ENCODE measurements at regions not wholly inside any gene's neighbourhood (a gene's known extent, or its start where the extent isn't known, plus 50 kb on each side); places are given as distances from the start of the nearest gene placed in this dataset.
"Not testable (repeated sequence)": the region's sequence is repeated elsewhere in the genome, so short reads cannot be mapped to it uniquely, and the experiment has no call there.

GRCh38 chr2:125353542-125353941 is 1302.4 kb upstream of the GYPC start:
- DNase-seq (ENCODE audit: low read depth), result not testable (repeated sequence)

DNA sequence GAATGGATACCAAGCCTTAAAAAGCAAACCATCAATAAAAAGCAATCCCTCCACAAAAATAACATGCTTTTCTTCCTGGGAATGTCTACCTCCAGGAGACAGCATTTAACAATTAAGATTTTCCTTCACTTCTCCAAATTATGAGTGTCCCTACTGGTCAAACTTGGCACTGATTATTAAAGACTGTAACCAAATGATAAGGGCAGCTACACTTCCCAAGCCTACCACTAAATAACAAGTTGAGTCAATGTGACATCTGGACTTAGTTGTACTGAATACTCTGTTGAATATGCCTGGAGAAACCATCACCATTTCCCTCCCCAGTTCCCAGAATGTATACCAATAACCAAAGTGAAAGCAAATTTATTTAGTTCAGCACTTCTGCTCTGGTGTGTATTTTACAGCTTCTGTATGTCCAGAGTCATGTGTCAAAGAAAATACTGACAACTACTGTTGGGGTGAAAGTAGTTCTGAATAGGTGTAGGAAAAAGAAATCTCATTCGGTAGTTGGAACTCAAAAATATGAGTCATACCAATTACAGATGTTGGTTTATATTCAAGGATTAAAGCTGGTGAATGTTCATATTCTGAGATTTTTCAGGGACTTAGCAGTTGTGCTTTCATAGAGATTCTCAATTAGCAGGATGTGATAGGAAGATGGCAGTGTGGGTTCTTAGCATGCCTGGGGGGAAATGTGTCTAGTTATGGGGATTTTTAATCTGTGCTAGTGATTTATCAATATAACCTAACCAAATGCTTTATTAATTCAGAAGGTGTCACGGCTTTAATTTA is 1291.6 kb upstream of the GYPC start:
- no peak for DNase-seq (ENCODE audit: low read depth)

- no peak for DNase-seq (ENCODE audit: low read depth)
These were observed 1291.0 kb upstream of the GYPC start for GRCh38 chr2:125364984-125365265.

- DNase-seq (ENCODE audit: low read depth), result no peak
These were observed 1284.1 kb upstream of the GYPC start for GRCh38 chr2:125371867-125372266.

- DNase-seq (ENCODE audit: low read depth), result no peak
These were observed 1282.7 kb upstream of the GYPC start for GRCh38 chr2:125373293-125373692.

GRCh38 chr2:125386074-125386473 is 1269.9 kb upstream of the GYPC start:
- DNase-seq (ENCODE audit: low read depth), result no peak

DNA sequence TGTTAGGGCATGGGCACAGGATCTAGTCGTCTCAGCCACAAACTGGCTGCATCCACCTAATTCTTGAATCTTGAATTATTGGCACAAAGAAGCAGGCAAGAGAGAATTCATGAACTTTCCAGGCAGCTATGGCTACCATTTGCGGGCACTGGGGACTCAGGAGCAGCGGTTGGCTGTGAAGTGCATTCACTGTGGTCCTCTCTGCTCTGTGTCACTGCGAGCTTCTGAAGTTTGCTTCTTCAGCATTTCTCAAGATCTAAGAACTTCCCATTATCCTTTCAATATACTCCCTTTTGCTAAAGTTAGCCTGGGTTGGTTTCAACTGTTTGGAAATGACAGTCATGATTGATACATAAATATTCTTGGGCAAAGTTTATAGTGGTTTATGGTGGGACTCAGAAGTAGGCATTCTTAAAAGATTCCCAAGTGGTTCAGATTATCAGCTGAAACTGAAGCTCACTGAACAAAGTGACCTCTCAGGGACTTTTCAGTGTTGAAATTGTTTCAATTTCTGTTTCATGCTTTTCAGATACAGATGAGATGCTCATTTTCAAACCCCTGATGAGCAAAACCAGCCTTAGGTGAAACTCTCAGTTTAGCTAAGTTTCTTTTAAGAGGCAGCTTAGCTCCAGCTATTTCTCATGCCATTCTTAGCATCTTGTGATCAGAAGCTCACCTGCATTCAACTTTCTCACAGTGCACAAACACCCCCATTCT is 1258.3 kb upstream of the GYPC start:
- DNase-seq (ENCODE audit: low read depth), result no peak

DNA sequence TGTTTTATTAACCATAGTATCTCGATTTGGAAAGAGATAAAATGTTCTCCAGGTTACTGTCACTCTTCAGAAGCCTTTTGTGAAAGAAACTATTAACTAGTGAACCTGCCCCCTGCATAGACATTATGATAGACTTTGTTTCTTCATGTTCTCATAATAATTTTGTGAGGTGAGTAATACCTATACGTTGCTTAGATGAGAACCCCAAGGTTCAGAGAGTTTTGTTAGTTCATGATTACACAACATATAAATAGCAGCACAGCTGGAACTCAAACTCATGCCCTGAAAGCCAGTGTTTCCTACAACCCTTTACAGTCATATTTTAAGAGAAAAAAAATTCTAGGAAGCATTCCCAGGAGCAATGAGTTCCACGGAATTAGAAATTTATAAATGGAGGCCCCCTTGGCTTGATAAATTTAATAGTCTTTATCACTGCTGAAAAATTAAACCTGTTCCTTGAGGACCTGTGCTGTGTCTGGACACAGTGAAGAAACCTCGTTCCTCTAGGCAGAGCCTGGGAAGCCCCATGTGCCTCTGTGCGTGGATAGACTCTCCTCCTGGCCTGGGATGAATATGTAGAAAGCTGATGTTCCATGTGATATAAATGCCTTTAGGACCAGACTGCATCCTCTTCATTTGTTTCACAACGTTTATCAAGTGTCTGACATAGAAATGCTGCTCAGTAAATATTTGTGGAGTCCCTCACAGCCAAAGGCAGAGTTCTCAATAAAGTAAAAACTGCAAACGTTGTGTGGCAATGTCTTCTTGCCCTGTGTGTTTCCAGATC is 1257.0 kb upstream of the GYPC start:
- DNase-seq (ENCODE audit: low read depth), result no peak

DNA sequence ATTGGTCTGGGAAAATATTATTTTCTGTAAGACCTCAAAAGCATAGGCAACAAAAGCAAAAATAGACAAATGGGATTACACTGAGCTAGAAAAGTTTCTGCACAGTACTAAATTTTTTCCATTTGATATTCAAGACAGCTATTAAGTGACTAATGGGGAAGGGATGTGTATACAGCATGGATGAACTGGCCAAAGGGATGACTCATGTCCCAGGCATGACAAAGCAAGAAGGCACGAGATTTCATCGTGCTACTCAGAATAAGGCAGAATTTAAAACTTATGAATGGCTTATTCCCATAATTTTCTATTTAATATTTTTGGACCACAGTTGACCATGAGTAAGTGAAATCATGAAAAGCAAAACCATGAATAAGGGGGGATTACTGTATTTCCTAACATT is 1250.1 kb upstream of the GYPC start:
- DNase-seq (ENCODE audit: low read depth), result peak; percentile 90

DNA sequence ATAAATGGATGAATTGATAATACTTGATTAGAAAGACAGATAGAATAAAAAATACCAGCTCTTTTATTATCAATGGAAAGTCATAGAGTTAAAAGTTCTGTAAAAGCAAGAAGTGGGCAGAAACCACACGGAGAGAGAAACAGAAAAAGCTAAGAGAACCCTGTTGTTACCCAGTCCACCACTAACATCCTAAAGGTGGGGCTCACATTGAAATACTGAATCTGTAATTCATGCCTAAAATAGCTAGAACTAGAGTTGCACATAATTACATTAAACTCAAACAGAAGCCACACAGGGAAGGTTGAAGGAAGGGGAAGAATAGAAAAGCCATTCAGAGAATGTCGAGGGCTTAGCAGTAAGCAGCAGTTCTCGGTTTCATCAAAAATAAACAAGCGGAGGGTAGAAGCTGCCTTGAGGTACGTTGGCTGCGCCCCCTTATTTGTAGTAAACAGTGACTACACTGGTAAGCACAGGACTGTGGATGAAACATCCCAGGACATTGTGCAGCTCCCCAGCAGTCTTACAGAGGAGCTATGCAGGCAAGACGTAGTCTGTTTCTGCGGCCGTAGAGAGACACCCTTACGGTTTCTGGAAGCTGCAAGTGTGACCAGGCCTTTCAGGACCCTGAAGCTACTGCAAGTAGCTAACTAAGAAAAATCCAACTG is 1247.0 kb upstream of the GYPC start:
- no peak for DNase-seq (ENCODE audit: low read depth)

- DNase-seq (ENCODE audit: low read depth), result no peak
These were observed 1237.5 kb upstream of the GYPC start for GRCh38 chr2:125418483-125418882.

DNA sequence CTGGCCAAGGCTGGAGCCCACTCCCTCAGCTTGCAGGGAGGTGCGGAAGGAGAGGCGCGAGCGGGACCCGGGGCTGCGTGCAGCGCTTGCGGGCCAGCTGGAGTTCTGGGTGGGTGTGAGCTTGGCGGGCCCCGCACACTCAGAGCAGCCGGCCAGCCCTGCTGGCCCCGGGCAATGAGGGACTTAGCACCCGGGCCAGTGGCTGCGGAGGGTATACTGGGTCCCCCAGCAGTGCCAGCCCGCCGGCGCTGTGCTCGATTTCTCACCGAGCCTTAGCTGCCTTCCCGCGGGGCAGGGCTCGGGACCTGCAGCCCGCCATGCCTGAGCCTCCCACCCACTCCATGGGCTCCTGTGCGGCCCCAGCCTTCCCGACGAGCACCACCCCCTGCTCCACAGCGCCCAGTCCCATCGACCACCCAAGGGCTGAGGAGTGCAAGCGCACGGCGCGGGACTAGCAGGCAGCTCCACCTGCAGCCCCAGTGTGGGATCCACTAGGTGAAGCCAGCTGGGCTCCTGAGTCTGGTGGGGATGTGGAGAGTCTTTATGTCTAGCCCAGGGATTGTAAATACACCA is 1233.7 kb upstream of the GYPC start:
- not testable (repeated sequence) for DNase-seq (ENCODE audit: low read depth)

- DNase-seq (ENCODE audit: low read depth), result no peak
These were observed 1231.6 kb upstream of the GYPC start for GRCh38 chr2:125424266-125424785.

- no peak for DNase-seq (ENCODE audit: low read depth)
These were observed 1228.1 kb upstream of the GYPC start for GRCh38 chr2:125427721-125428315.

DNA sequence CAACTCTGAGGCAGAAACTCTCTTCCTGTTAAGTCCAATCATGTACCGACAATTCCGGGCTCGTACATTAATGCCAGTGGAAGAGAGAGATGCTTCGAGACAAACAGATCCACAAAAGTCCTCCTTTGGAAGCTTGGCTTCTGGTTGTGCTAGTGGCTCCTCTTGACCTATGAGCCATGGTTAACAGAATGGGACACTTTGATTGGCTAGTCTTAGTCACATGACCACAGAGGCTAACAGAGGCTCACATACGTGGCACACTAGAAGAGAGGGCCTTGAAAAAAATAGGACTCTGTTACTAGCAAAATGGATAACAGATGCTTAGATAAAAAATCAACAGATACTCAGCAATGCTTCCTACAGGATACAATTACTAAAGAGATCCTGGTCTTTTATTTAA is 1211.9 kb upstream of the GYPC start:
- no peak for DNase-seq (ENCODE audit: low read depth)

DNA sequence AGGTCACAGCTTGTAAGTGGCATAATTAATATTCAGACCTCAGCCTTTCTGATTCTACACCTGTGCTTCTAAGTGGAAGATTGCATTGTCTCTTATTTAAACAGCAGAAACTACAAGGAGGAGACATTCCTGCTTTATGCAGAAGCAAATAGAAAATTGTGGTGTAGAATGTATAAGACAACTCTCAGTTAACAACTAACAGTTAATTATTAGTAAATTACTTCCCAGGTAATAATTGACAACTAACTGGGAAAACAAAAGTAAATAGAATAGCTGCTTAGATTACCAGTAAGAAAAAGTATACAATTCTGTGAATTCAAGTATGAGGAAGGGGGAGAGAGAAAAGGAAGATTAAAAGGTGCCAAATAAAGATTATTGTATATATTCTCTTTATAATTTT is 1210.5 kb upstream of the GYPC start:
- DNase-seq (ENCODE audit: low read depth), result no peak

DNA sequence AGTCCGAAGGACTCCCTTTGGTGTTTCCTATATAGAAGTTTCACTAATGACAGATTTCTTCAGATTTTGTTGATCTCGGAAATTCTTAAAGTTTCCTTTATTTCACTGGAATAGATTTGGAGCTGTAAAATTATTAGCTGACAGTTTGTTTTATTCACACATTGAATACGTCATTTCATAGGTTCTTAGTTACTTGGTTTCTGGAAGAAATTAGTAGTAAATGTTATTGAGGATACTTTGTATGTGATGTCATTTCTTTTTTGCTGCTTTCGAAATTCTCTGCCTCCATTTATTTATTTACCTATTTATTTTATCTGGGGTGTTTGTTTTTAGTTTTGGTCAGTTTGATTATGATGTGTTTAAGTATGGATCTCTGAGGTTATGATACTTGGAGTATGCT is 1205.9 kb upstream of the GYPC start:
- DNase-seq (ENCODE audit: low read depth), result no peak

DNA sequence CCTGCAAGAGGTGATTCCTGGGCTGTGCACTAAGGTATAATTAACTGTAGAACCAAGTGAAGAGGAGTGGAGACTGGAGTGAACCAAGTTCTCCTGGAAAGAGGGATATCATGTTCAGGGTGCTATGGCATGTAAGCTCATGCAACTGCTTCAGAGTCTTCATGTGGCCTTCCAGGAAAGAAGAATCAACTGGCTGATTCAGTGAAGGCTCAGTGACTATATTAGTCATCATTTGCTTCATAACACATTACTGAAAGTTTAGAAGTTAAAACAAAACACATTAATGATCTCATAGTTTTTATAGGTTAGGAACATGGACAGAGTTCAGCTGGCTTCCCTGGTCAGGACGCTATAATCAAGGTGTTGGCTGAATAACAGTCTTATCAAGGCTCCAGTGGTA is 1200.8 kb upstream of the GYPC start:
- peak; percentile 51 for DNase-seq (ENCODE audit: low read depth)

DNA sequence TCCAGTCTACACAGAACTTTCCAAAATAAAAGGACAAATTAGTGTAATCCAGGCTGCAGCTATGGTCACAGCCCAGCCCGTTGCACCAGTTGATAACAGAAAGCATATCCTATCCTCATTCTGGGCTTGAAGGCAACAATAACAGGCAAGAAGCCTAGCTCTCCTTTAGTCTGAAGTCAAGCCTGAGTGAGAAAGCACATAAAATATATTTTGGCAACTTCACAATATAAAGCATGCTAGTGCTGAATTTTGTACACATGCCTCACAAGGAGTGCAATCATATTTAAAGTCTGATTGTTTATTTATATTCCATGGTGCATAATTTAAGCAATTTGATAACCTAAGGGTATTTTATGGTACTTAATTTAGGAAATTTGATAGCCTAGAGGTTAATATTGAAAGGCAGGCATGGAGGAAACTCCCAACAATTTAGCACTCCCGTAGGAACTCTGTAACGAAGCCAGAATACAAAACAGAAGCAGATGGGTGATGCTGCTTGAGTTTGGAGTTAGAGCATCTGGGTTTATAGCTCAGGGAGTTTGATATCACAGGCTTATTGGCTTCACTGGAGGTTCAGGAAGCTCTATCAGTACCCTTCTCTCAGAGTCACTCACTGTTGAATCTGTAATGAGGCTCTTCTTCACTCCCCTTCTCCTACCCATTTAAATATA is 1199.1 kb upstream of the GYPC start:
- no peak for DNase-seq (ENCODE audit: low read depth)

GRCh38 chr2:125471963-125472362 is 1184.0 kb upstream of the GYPC start:
- DNase-seq (ENCODE audit: low read depth), result peak; percentile 72

Data from HT1080 (cell line).